SHP77 (cell line): ENCODE measurements at regions not wholly inside any gene's neighbourhood (a gene's known extent, or its start where the extent isn't known, plus 50 kb on each side); places are given as distances from the start of the nearest gene placed in this dataset.
"Not testable (repeated sequence)": the region's sequence is repeated elsewhere in the genome, so short reads cannot be mapped to it uniquely, and the experiment has no call there.

Experiments
- DNase-seq, 2 experiments: peaks; one replicate each; lab custom pipeline; 2025; lab: John Stamatoyannopoulos, UW

DNA sequence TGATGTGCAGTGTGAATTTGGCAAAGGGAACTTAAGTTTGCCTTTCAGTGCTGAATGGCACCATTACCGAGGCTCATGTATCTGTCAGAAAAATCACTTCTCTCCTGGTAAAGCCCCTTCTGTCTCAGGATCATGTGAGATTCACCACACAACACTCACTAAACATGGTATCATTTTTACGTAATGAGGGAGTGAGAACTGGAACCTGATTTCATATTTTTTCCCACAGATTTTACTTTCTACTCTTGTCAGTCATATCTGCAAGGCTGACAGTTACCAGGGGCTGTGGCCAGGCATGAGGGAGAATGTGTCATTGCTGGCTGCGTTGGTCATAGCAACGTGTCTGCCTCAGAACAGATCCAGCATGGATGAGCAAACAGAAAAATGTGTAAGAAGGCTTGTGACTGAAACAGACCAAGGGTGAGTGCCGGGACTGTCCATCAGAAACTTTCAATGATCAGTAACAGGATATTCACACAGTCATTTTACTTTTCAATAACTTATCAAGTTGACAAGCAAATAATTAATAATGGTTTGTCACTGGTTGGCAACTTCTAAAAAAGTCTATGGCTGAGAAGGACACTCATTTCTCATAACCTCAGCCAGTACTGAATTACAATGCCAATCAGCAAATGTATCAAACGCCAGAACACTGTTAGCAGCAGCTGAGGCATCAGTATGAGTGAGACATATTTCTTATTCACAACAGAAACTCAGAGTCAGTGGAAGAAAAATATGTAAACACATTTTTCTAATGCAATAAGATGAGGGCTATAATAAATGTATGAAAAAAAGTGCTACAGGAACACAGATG lies 100.5 kb downstream of the CDC42EP3 start:
- no peak for DNase-seq

DNA sequence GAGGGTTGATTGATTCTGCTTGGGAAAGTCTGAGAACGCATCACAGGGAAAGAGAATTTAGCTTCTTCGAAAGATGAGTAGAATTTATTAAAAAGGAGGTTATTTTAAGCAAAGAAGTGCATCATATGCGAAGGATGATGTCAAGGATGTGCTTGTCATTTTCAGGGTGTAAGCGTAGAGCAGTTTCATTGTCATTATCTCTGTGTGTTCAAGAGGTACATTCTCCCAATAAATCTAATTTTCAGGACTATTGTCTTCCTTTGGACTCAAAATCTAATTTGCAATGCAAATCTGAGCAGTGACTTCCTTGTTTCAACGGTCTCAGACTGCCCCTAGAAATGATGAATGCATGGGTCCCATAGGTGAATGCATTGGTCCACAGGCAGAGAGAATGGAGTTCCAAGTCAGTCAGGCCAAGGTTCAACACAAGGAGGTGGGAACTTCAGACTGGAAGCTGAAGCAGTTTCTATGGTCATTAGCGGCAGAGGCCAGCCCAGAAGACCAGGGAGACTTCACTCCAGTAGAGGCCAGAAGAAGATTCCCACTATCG lies 99.8 kb downstream of the CDC42EP3 start:
- DNase-seq = no peak

DNA sequence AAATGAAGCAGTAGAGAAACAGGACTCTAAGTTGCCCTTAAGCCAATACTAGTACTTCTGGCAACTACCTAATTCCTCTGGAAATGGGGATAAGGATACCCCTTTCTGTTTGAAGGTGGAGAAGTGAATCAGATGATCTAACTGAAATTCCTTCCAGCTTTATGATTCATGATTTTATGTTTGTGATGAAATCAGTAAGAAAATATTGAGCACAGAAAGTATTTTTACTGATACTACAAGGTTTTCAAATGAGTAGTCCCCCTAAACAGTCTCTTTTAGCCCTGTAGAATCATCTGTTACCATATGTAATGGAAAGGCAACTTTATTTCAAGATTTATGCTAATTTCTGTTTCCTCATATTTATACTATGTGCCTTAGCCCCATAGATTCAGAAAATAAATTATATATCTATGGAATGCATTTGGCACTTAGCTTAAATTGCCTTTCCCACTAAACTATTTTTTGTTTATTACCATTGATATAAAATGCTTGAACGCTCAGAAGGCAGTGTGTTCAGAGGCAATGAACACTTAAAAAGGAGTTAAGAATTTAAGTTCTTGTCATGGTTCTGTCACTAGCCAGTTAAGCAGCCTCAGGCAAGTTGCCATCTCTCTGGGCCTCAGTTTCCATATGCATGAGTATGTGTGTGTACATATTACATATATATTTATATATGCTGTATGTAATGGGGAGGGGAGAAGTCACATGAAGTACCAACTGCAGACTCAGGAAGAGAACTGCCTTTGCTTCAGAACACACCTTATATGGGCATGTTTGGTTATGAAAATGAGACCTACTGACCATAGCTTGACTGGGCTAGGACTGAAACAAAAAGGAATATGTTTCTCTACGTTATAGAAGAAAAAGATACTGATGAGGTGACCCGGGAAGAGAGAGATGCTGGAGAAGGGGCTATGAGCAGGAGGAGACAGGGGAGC lies 97.7 kb downstream of the CDC42EP3 start:
- no peak for DNase-seq

DNA sequence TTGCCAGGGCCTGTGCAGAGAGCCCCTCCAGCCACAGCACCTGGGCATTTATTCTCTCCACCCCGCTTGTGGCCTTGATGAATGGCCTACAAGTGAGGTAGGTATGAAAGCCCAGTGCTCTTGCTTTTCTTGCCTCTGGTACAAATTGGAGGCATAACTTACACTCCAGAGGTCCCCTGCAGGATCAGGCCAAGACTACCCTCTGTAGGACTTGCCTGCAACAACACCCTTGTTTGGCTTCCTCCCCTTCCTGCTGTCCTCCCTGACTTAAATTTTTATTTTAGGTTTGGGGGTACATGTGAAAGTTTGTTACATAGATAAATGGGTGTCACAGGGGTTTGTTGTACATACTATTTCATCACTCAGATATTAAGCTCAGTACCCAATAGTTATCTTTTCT lies 95.7 kb downstream of the CDC42EP3 start:
- no peak for DNase-seq

DNA sequence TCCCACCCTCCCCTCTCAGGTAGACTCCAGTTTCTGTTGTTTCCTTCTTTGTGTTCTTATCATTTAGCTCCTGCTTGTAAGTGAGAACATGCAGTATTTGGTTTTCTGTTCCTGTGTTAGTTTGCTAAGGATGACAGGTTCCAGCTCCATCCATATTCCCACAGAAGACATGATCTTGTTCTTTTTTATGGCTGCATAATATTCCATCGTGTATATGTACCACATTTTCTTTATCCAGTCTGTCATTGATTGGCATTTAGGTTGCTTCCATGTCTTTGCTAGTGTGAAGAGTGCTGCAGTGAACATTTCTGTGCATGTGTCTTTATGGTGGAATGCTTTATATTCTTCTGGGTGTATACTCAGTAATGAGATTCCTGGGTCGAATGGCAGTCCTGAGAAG lies 95.2 kb downstream of the CDC42EP3 start:
- DNase-seq = not testable (repeated sequence)

DNA sequence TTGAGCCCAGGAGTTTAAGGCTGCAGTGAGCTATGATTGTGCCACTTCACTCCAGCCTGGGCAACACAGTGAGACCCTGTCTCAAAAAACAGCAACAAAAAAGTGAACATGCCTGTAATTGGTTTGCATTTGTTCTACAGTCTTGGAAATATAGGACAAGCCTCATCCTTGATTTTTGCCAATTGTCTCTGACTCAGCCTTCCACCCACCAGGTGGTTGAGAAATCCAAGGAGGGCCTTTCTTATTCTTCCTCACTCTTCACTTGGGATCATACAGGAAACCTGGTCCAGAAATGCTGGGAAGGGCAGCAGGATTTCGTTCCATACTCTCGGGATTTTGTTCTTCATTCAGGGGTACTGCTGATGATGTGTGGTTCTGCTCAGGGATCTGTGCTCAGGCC lies 94.6 kb downstream of the CDC42EP3 start:
- no peak for DNase-seq

DNA sequence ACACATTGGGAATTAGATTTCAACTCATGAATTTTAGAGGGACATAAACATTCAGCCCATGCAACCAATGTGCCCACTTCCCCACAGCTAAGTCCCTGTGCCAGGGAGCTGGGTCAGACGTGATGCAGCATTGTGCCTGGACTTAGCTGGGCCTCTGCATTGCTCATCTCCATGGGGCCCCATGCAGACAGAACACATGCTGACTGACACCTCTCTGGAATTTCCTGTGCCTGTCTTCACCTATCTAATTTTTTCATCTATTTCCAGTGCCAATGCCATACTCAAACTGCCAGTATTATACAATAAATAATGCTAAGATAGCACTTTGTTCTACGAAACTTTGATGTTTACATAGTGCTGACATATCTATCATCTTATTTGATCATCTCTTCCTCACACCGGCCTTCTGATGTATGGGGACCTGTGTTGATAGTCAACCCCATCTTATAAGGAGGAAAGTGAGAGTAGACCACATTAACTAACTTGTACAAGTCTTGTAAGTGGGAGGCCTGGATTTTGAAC lies 92.2 kb downstream of the CDC42EP3 start:
- DNase-seq = no peak

DNA sequence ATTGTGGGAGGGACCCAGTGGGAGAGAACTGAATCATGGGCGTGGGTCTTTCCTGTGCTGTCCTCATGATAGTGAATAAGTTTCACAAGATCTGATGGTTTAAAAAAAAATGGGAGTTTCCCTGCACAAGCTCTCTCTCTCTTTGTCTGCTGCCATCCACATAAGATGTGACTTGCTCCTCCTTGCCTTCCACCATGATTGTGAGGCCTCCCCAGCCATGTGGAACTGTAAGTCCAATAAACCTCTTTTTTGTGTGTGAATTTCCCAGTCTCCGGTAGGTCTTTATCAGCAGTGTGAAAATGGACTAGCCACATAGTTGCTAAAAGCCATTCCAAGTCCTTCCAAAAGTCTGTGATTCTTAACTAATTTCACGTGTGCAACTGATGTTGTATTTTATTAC lies 91.5 kb downstream of the CDC42EP3 start:
- DNase-seq = not testable (repeated sequence)

DNA sequence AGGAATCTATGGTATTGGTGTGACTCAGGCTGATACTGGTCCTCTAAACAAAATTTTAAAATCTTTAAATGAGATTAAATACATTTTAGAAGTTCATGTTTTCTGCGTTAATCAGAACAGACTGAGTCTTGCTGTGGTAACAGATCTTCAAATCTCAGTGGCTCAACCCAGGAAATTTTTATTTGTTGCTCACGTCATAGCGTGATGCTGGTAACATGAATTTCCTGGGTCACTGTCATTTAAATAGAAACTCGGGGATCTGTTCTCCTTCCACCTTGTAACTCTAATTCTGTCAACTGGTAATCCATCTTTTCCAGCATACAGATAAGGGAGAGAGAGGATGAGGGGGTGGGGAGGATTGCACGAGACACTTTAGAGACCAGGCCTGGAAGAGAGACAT lies 90.0 kb downstream of the CDC42EP3 start:
- no peak for DNase-seq

DNA sequence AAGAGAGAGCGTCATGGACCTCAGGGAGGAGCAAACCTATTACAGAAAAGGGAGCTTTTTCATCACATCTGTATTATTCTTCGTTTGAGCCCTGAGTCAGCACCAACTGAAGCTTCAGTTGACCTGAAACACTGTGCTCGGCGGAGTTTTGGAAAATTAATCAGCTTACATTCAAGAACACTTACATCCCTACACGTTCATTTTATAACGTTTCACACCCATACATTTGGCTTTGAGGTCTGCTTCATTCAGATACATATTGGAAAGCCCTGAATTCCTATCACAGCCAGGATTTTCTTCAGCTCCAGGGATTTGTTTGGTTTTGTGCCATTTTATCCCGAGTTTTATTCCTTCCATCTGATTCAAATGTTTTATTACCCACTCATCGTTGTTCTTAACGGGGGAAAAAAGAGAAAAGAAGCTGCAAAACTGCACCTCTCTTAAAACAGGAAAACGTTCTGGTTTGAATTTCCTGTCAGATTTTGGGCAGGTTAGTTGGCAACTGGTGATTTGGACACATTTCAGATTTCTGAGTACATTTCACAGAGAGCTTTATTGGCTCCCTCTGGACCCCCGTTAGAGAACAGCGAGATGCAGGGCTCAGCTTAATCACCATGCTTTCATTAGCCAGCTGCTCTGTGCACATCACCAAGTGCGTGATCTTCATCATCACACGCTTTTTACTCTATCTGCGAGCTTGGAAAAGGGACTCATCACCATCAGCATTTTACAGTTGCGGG lies 88.8 kb downstream of the CDC42EP3 start:
- DNase-seq = no peak

DNA sequence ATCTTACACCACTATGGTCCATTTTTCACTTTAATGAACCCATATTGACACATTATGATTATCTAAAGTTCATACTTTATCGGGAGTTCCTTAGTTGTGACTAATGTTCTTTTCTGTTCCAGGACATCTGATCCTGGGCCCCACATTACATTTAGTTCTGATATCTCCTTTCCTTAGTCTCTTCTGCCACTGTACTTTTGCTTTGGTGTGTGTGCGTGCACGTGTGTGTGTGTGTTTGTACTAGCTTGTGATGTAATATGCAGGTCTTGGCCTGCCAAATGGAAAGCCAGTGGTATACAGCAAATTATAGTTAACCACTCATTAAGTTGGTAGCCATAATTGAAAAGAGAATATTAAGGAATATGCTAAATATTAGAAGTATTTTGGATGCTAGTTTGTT lies 88.0 kb downstream of the CDC42EP3 start:
- peak in 1 of 2 experiments; percentile 10 for DNase-seq

DNA sequence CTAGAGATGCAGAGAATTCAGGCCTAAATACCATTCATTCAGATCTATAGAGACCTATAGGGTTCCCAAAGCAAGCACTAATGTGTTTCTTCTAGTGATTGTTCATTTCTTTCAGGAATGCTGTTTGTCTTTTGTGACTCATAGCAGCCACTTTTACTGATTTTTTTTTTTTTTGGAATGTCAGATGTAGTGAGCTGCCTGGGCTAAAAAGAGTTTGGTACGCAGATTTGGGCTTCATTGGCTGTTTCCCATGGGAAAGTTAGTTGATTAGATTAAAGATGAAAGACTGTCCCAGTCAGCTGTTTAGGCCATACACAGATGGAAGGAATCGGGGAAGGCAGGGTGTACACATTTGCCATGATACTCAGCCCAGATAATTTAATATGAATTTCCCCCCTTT lies 87.6 kb downstream of the CDC42EP3 start:
- DNase-seq = no peak

DNA sequence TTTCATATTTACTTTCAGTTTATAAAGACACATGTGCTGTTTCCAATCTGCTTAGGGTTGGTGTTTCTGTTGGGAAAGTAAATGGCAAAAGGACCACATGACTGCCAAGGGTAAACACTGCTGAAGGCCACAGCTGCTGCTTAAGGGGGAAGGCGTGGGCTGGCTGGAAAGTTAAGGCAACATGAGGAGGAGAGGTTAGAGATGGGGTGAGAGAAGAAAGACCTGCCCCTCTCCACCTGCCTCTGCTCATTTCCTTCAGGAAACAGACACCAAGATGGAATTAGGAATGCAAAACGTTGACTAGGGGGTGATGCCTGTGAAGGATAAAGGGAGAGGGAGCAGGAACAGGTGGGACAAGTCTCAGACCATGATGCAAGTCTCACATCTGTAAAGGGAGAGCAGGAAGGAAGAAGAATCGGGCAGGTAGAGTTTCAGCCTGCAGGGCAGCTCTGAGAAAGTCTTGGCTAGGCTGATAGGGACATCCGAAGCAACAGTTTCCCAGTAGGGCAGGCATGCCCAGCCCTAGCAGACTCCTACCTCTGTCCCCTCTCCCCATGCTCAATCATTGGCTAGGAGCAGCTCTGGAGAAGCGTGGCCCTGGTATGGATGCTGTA lies 86.0 kb downstream of the CDC42EP3 start:
- DNase-seq = peak; percentile 64 to 65

DNA sequence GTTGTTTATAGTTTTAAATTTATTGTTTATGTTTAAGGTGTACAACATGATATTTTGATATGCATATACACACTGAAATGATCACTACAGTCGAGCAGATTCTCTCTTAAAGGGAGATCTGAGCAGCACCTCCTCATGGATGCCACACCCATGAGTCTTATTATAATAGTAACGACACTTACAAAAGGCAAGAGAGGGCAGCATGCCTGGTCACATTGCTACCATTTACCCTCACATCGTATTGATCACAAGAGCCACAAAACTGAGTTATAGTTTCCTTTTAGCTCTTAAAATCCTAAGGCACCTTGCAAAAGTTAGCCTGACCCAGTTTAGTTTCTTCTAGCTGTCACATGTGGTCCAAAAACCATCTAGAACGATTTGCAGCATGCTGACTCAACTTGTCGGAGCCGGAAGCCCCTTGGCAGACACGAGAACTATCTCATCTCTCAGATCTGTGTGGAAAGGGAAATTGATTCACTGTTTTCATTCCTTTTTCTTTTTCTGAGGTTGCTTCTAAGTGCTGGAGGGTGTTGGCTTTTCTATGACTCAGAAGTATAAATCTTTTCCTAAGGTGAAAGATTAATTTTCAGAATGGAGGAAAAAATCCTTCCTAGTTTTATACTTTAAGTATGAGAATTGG lies 85.3 kb downstream of the CDC42EP3 start:
- peak; percentile 11 to 13 for DNase-seq

DNA sequence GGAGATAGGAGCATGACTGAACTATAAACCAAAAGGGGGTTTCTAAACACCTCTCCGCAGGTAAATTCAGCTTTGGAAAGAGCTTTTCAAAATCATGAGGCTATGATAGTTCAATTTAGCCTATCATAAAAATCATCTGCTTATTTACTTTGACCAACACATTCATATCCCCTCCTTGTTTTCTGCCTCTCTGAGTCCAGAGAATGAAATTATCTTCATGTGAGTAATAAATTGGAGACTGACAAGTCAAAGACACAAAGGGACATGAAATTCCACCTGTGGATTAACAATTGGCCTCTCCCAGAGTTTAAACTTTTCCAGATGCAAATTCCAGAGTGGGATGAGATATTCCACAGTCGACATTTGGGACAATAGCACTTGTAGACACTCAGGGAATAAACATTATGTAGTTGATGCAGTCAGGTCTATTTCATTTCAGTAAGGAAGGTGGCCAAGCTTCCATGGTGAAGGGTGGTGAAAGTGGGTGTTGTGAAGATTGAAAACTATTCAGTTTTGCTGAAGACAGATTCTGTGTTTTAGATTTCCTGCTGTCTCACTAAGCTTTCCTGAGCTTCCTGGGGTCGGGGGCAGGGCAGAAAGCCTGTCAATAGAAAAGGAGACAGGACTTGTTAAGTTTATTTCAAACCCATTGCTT lies 84.7 kb downstream of the CDC42EP3 start:
- no peak for DNase-seq

DNA sequence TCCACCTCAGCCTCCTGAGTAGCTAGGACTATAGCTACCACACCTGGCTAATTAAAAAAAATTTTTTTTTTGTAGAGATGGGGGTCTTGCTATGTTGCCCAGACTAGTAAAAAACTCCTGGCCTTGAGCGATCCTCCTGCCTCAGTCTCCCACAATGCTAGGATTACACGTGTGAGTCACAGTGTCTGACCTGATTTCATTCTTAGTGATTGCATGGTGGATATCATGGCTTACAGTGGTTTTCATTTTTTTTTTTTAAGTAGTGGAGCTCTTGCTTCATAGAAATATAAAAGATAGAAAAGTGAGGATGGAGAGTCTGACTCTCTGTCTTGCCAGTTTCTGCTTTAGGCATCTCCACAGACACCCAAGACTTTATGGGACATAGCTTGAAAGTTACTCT lies 83.6 kb downstream of the CDC42EP3 start:
- no peak for DNase-seq

DNA sequence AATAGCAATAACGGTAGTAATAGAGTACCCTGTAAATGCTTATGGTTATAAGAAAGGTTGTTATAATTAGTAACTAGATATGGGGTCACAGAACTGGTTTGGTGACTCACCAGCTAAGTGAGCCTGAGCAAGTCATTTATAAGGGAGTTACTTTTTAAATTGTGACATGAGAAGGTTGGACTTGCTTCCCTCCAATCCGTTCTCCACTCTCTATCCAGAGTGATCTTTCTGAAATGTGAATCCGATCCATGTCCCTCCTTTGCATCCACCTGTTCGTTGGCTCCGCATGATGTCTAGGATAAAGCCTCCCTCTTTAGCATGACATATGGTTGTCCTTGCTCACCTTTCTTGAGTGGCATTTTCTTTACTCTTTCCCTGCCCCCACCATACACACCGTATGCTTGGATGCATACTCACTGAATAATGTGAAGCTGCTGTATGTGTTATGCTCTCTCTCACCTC lies 83.1 kb downstream of the CDC42EP3 start:
- DNase-seq = no peak

DNA sequence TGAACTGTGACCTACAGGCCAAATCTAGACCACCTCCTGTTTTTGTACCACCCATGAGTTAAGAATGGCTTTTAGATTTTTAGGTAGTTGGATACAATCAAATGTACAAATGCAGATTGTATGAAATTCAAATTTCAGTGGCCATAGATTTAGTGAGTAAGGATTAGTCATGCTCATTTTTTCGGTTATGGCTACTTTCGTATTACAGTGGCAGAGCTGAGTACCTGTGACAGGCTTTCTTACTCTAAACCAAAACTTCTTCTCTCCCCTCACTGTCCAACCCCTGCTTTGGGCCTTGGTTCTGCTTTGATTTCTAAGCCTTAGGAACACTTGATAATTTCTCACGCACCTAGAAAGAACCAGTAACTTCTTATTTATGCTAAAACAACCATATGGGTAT lies 82.1 kb downstream of the CDC42EP3 start:
- no peak for DNase-seq

DNA sequence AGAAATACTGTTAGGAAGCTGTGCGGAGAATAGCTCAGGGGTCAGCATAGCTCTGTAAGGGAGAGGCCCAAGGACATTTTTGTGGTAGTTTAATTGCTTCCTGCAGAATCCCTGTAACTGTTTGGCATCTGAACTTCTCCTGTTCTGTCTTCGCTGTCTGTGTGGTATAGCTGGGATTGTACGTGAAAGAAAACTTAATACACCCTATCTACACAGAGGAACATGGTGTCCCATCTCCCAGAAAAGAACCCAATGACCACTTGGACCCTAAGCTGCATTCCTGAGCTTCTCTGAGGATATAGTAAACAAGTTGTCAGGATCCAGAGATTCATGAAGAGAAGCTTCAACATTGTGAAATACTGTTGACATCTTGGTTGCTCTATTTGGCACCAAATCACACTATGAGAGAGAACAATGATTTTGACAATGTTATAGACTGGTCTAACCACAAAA lies 81.3 kb downstream of the CDC42EP3 start:
- DNase-seq = no peak
